Prostate gland (tissue), 2 donors: ENCODE measurements at regions not wholly inside any gene's neighbourhood (a gene's known extent, or its start where the extent isn't known, plus 50 kb on each side); places are given as distances from the start of the nearest gene placed in this dataset.
"Not testable (repeated sequence)": the region's sequence is repeated elsewhere in the genome, so short reads cannot be mapped to it uniquely, and the experiment has no call there.

Source experiments
- CTCF ChIP-seq, 4 experiments: fragments of 200-600 bp in 2 of 4; fragments of 450-650 bp in 2 of 4; sonication (generic) in 2 of 4; IDR thresholded peaks; 1 replicate in 3 of 4; 2 replicates in 1 of 4; pipeline ENCODE4 v1.5.1; 2016 to 2019; ENCODE audit warnings: antibody characterized with exemption in 4 of 4, mild to moderate bottlenecking in 2 of 4, moderate library complexity in 2 of 4
- POLR2A ChIP-seq: fragments of 450-650 bp; IDR thresholded peaks from one replicate; pipeline ENCODE4 v1.6.1; 2016; ENCODE audit warnings: antibody characterized with exemption, mild to moderate bottlenecking
- POLR2AphosphoS5 ChIP-seq: sonication (generic); formaldehyde crosslinking; IDR thresholded peaks from one replicate; pipeline ENCODE4 v1.6.1; 2017; ENCODE audit warnings: antibody characterized with exemption

GRCh38 chr2:82938321-82938845, 1520.7 kb downstream of the SUCLG1 start:
- TF ChIP-seq CTCF (IDR thresholded peaks at IDR 0.05); POLR2A; POLR2AphosphoS5: not testable (repeated sequence)
